ENCODE measurements at regions not wholly inside any gene's neighbourhood (a gene's known extent, or its start where the extent isn't known, plus 50 kb on each side); places are given as distances from the start of the nearest gene placed in this dataset.

- no peak for TF ChIP-seq POLR2A (IDR thresholded peaks at IDR 0.05; ENCODE audit: low read depth, low read length)
- TF ChIP-seq POLR2AphosphoS5 (IDR thresholded peaks at IDR 0.05; ENCODE audit: low read depth, low read length): no peak
- TF ChIP-seq TAF1 (IDR thresholded peaks at IDR 0.05; ENCODE audit: borderline replicate concordance, low read depth, low read length): no peak
Observed at GRCh38 chr13:84237143-84237542, 354.9 kb upstream of the SLITRK1 start.
